K562 (cell line): ENCODE measurements at regions not wholly inside any gene's neighbourhood (a gene's known extent, or its start where the extent isn't known, plus 50 kb on each side); places are given as distances from the start of the nearest gene placed in this dataset.

Source experiments
- ATAC-seq: fragments of 200-7000 bp; cut with Tn5 transposase; 3 replicates; pipeline ENCODE4 v1.9.1; 2020; ENCODE audit warnings: moderate library complexity
- BruUV-seq: library from RNA; stranded (reverse); fragments of 400-500 nt; replicated peaks from 2 replicates; lab custom pipeline; 2021; lab: Mats Ljungman, UMichigan
- CTCF ChIA-PET: fragments of 300-600 bp; formaldehyde crosslinking; extraction: SDS; loops from one replicate; lab custom pipeline; 2021; ENCODE audit warnings: low intra/inter-chr PET ratio; lab: Yijun Ruan, JAX
- POLR2A ChIA-PET: fragments of 300-600, 350-650 bp; sonication (Branson Sonifier 250); formaldehyde crosslinking; extraction: SDS; loops from one replicate; lab custom pipeline; 2021; ENCODE audit warnings: antibody characterized with exemption, inconsistent platforms; lab: Yijun Ruan, JAX
- DNase-seq, 4 experiments: peaks; one replicate each; pipeline versions ENCODE4 v3.0.0 to v3.0.0-alpha.2; 2011 to 2018; ENCODE audit warnings: low spot score in 3 of 4, mixed read lengths in 3 of 4; ENCODE audit errors: extremely low read depth in 1 of 4
- FAIRE-seq: peaks from 2 replicates; lab custom pipeline; 2011; peaks lifted over from hg19 to GRCh38; lab: Jason Lieb, UNC
- H2AFZ ChIP-seq: 2 replicates; pipeline ENCODE4 v1.6.0; 2011; ENCODE audit warnings: low read depth, low read length, control low read depth, inconsistent platforms
- H3K27ac ChIP-seq: fragments of 200-600 bp; 3 replicates; pipeline ENCODE4 v1.8.0; 2011; ENCODE audit warnings: low read depth, mild to moderate bottlenecking, control low read depth, inconsistent platforms, low read length, moderate library complexity, mixed read lengths; ENCODE audit errors: extremely low read depth
- H3K27me3 ChIP-seq, 2 experiments: fragments of 300-600 bp in 1 of 2; 2 replicates in 1 of 2; 3 replicates in 1 of 2; pipeline versions ENCODE4 v1.6.0 to v1.8.0; 2011; ENCODE audit warnings: inconsistent platforms in 2 of 2, low read length in 2 of 2, mild to moderate bottlenecking in 1 of 2, mixed read lengths in 1 of 2, moderate library complexity in 1 of 2; ENCODE audit not compliant: control insufficient read depth in 2 of 2, insufficient read depth in 2 of 2
- H3K36me3 ChIP-seq: fragments of 300-600 bp; 3 replicates; pipeline ENCODE4 v1.8.0; 2011; ENCODE audit warnings: mild to moderate bottlenecking, low read length, inconsistent platforms; ENCODE audit not compliant: control insufficient read depth, insufficient read depth
- H3K4me1 ChIP-seq, 2 experiments: fragments of 200-600 bp in 1 of 2; replicated peaks in 1 of 2; 2 replicates in 1 of 2; 3 replicates in 1 of 2; pipeline versions ENCODE4 v1.5.1 to v1.8.0; 2011; ENCODE audit warnings: inconsistent platforms in 2 of 2, low read length in 2 of 2, mild to moderate bottlenecking in 1 of 2, mixed read lengths in 1 of 2, moderate library complexity in 1 of 2; ENCODE audit not compliant: control insufficient read depth in 2 of 2, insufficient read depth in 2 of 2
- H3K4me2 ChIP-seq: 2 replicates; pipeline ENCODE4 v1.6.1; 2011; ENCODE audit warnings: low read length, control low read depth, inconsistent platforms, mixed read lengths; ENCODE audit not compliant: insufficient read depth
- H3K4me3 ChIP-seq: fragments of 200-600 bp; sonication (generic), shearing (Covaris generic); 2 replicates; pipeline ENCODE4 v1.5.1; 2016; ENCODE audit warnings: control low read depth, inconsistent platforms
- H3K79me2 ChIP-seq: fragments of 200-600 bp; 3 replicates; pipeline ENCODE4 v1.8.0; 2011; ENCODE audit warnings: low read length, inconsistent platforms; ENCODE audit not compliant: control insufficient read depth, insufficient read depth
- H3K9ac ChIP-seq, 2 experiments: 2 replicates each; pipeline versions ENCODE4 v1.6.0 to v1.6.1; 2011; ENCODE audit warnings: low read depth in 2 of 2, low read length in 2 of 2, control low read depth in 1 of 2, inconsistent platforms in 1 of 2, mild to moderate bottlenecking in 1 of 2, mixed read lengths in 1 of 2; ENCODE audit not compliant: insufficient read depth in 1 of 2
- H3K9me1 ChIP-seq: one replicate; pipeline ENCODE4 v1.6.0; 2011; ENCODE audit warnings: inconsistent platforms, mild to moderate bottlenecking, low read length, moderate library complexity; ENCODE audit not compliant: control insufficient read depth, insufficient read depth
- H3K9me3 ChIP-seq: replicated peaks from 2 replicates; pipeline ENCODE4 v1.5.1; 2011; ENCODE audit warnings: low read depth, low read length, inconsistent platforms; ENCODE audit not compliant: control insufficient read depth, insufficient read depth
- H4K20me1 ChIP-seq: replicated peaks from 2 replicates; pipeline ENCODE4 v1.6.1; 2011; ENCODE audit warnings: low read length, inconsistent platforms, mixed read lengths; ENCODE audit not compliant: control insufficient read depth, insufficient read depth
- ATF6 ChIP-seq: sonication (generic); formaldehyde crosslinking; IDR thresholded peaks from 2 replicates; pipeline ENCODE4 v1.4.0; 2020; ENCODE audit warnings: mild to moderate bottlenecking, missing genetic modification reagents
- CCNT2 ChIP-seq: IDR thresholded peaks from 2 replicates; pipeline ENCODE4 v1.6.1; 2011; ENCODE audit warnings: borderline replicate concordance, low read depth, mild to moderate bottlenecking, moderate library complexity, mixed read lengths, low read length; ENCODE audit not compliant: insufficient read length; ENCODE audit errors: extremely low read depth
- PBX2 ChIP-seq, 2 experiments: IDR thresholded peaks in 1 of 2; conservative IDR thresholded peaks in 1 of 2; 2 replicates each; pipeline ENCODE4 v1.6.1; 2016; ENCODE audit warnings: low read depth in 2 of 2, mild to moderate bottlenecking in 1 of 2, missing compliant biosample characterization in 1 of 2, missing genetic modification characterization in 1 of 2, moderate library complexity in 1 of 2
- PPARD ChIP-seq: fragments of 250-450 bp; sonication (Bioruptor Pico); IDR thresholded peaks from 2 replicates; pipeline ENCODE4 v1.8.0; 2022; ENCODE audit warnings: inconsistent platforms, mild to moderate bottlenecking, moderate library complexity
- SREBF2 ChIP-seq: sonication (generic); formaldehyde crosslinking; IDR thresholded peaks from 2 replicates; pipeline ENCODE4 v1.4.0; 2020; ENCODE audit warnings: mild to moderate bottlenecking, missing genetic modification reagents
- ZBTB26 ChIP-seq: fragments of 450-650 bp; formaldehyde crosslinking; IDR thresholded peaks from 2 replicates; pipeline ENCODE4 v1.4.0; 2022; ENCODE audit warnings: missing genetic modification characterization
- ZNF644 ChIP-seq: fragments of 200-800 bp; sonication (Bioruptor generic); IDR thresholded peaks from 2 replicates; pipeline ENCODE4 v1.6.1; 2016; ENCODE audit warnings: low read depth, missing genetic modification characterization, missing compliant biosample characterization
- ZNF79 ChIP-seq: fragments of 250-450 bp; sonication (Bioruptor Pico); IDR thresholded peaks from 2 replicates; pipeline ENCODE4 v1.4.0; 2020; ENCODE audit warnings: low read depth, mild to moderate bottlenecking, moderate library complexity
- WGBS: fragments of 100-300 bp; shearing (Covaris generic); methylation state at CpG from one replicate; pipeline ENCODE4 v1.1.6; 2016; ENCODE audit warnings: low coverage, mixed read lengths; ENCODE audit not compliant: insufficient coverage; ENCODE audit errors: missing lambda C conversion rate; 5-methylcytosine and 5-hydroxymethylcytosine counted together
- in situ Hi-C: fragments of 300-500 bp; cut with MboI; formaldehyde crosslinking; loops from 4 replicates; pipeline ENCODE4 v1.15.0; 2018; ENCODE audit warnings: inconsistent platforms, mixed read lengths
- intact Hi-C: fragments of 100-400 bp; cut with micrococcal nuclease; formaldehyde crosslinking; loops from 2 replicates; pipeline ENCODE4 v1.14.2; 2022

GRCh38 chr4:179695175-179695574, 2252.9 kb upstream of the AGA start:
- ATAC-seq (no peak), FAIRE-seq (no peak), DNase-seq (no peak)
- POLR2A ChIA-PET: no interaction called here
- no peak overlapping the region for H3K27ac ChIP-seq
- H3K9me1 ChIP-seq: no peaks in the 10 kb centered on the region
- no TSS peak for BruUV-seq
- no peak overlapping the region for H2AFZ ChIP-seq
- TF ChIP-seq ZBTB26 (CRISPR knock-in tag): no peak
- TF ChIP-seq ZNF79 (CRISPR knock-in tag): peak; percentile 97
- H3K27me3 ChIP-seq: no peaks in the 10 kb centered on the region
- H3K9me3 ChIP-seq: no peaks in the 10 kb centered on the region; the same call in 1 of the 2 replicates
- H3K9ac ChIP-seq: no peak overlapping the region
- intact Hi-C loops: no loop called here
- H3K4me2 ChIP-seq: no peak overlapping the region
- H3K4me1 ChIP-seq: no peaks in the 10 kb centered on the region
- CTCF ChIA-PET: no interaction called here
- H3K36me3 ChIP-seq: no peaks in the 10 kb centered on the region
- WGBS: 4% methylated on average over 4 of the region's 5 CpGs
- no peak overlapping the region for H3K4me3 ChIP-seq
- H3K79me2 ChIP-seq: no peaks in the 10 kb centered on the region
- H4K20me1 ChIP-seq: no peaks in the 10 kb centered on the region
- in situ Hi-C loops: no loop called here

GRCh38 chr4:179698321-179698720, 2256.1 kb upstream of the AGA start:
- ChIA-PET POLR2A (no interaction called here), CTCF (no interaction called here)
- FAIRE-seq (no peak), DNase-seq (no peak), ATAC-seq (no peak)
- H3K9me1 ChIP-seq: no peaks in the 10 kb centered on the region
- H3K4me1 ChIP-seq: no peaks in the 10 kb centered on the region
- H3K79me2 ChIP-seq: no peaks in the 10 kb centered on the region
- no peak overlapping the region for H3K4me3 ChIP-seq
- no peaks in the 10 kb centered on the region for H3K36me3 ChIP-seq
- no TSS peak for BruUV-seq
- H3K4me2 ChIP-seq: no peak overlapping the region
- intact Hi-C loops (no loop called here), in situ Hi-C loops (no loop called here)
- H4K20me1 ChIP-seq: no peaks in the 10 kb centered on the region
- no peak overlapping the region for H3K27ac ChIP-seq
- no peaks in the 10 kb centered on the region for H3K9me3 ChIP-seq
- H2AFZ ChIP-seq: no peak overlapping the region
- no peaks in the 10 kb centered on the region for H3K27me3 ChIP-seq
- no peak overlapping the region for H3K9ac ChIP-seq
- 2% methylated on average over 5 of the region's 5 CpGs for WGBS
- no peak for TF ChIP-seq PPARD
- TF ChIP-seq PBX2 (CRISPR knock-in tag; IDR thresholded peaks at IDR 0.05; ENCODE audit: low read depth): no peak
- no peak for TF ChIP-seq PBX2 (tag; conservative IDR thresholded peaks at IDR 0.05; ENCODE audit: low read depth)
- no peak for TF ChIP-seq ZNF644 (tag)
- TF ChIP-seq ATF6 (CRISPR knock-in tag): no peak
- no peak for TF ChIP-seq CCNT2
- TF ChIP-seq SREBF2 (CRISPR knock-in tag): no peak
